Right lobe of liver (tissue), 6 donors: ENCODE measurements at regions not wholly inside any gene's neighbourhood (a gene's known extent, or its start where the extent isn't known, plus 50 kb on each side); places are given as distances from the start of the nearest gene placed in this dataset.

Experiments used
- ATAC-seq, 4 donors: fragments of 200-7000 bp; cut with Tn5 transposase; one replicate each; pipeline ENCODE4 v1.9.1; 2020; ENCODE audit warnings: mild to moderate bottlenecking in 4 of 4, moderate library complexity in 4 of 4
- DNase-seq, 3 donors: peaks; one replicate each; pipeline ENCODE4 v3.0.0-alpha.2; 2020
- H3K27ac ChIP-seq, 3 donors: fragments of 200-600 bp; one replicate each; pipeline ENCODE4 v1.8.0; 2022
- H3K27me3 ChIP-seq, 2 donors: fragments of 200-600 bp; one replicate each; pipeline ENCODE4 v1.8.0; 2022
- H3K36me3 ChIP-seq, 4 donors: fragments of 200-600 bp; sonication (generic) in 1 of 4; one replicate each; pipeline versions ENCODE4 v1.5.1 to v1.8.0; 2017 to 2022; ENCODE audit warnings: control low read depth in 1 of 4
- H3K4me1 ChIP-seq, 4 donors: fragments of 200-600 bp; sonication (generic) in 1 of 4; one replicate each; pipeline versions ENCODE4 v1.5.1 to v1.8.0; 2017 to 2022; ENCODE audit warnings: control low read depth in 1 of 4
- H3K4me3 ChIP-seq, 3 donors: fragments of 200-600 bp; one replicate each; pipeline ENCODE4 v1.8.0; 2022
- H3K9me3 ChIP-seq, 4 donors: fragments of 200-600 bp; sonication (generic) in 1 of 4; one replicate each; pipeline versions ENCODE4 v1.5.1 to v1.8.0; 2017 to 2022; ENCODE audit warnings: control low read depth in 1 of 4
- POLR2A ChIP-seq: fragments of 450-650 bp; IDR thresholded peaks from one replicate; pipeline ENCODE4 v1.6.1; 2017; ENCODE audit warnings: antibody characterized with exemption, mild to moderate bottlenecking
- WGBS: methylation state at CpG from one replicate; pipeline ENCODE4 v1.1.6; 2018; ENCODE audit warnings: low coverage, low lambda C conversion rate; ENCODE audit not compliant: insufficient coverage; ENCODE audit errors: missing lambda C conversion rate; 5-methylcytosine and 5-hydroxymethylcytosine counted together
- intact Hi-C, 2 donors: fragments of 100-400 bp; cut with DNase I; formaldehyde crosslinking; loops; one replicate each; pipeline versions ENCODE4 v1.11.2 to v1.14.1; 2022
- TF ChIP-seq, protein P1 (sequence below), 4 donors: fragments of 200-600 bp in 3 of 4; fragments of 450-650 bp in 1 of 4; IDR thresholded peaks; one replicate each; pipeline versions ENCODE4 v1.5.1 to v1.8.0; 2016 to 2022; ENCODE audit warnings: antibody characterized with exemption in 4 of 4, mild to moderate bottlenecking in 2 of 4
- donor health status: DM: no; HTN: yes; CAD: no.
- donor health status: DM: no; HTN: no; CAD: no.
- donor health status: DM: no; HTN: no; CAD: no.
- donor health status: DM: no; HTN: yes; CAD: no.
- donor health status: DM: no; HTN: yes; CAD: no.

DNA sequence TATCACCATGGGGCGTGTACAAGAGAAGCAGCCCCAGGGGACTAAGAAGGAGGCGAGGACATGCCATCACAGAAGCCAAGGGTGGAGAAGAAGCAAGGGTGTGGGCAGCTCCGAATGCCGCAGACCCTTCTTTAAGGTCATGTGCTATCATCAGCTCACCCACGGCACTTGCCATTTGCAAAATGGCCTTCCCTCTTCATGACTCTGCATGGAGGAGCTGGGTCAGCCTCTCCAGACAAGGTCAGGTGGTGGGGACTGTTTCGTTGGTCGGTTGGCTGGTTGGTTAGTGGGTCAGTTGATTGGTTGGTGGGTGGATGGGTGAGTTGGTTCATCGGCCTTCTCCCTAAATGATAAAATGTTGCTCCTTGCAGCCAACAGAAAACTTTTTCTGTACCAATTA lies 622.5 kb downstream of the TBC1D22A start:
- Histone ChIP-seq H3K9me3 (no peaks in the 10 kb centered on the region), H3K36me3 (no peaks in the 10 kb centered on the region), H3K4me3 (no peak overlapping the region), H3K27me3 (no peaks in the 10 kb centered on the region), H3K27ac (no peak overlapping the region), H3K4me1 (no peaks in the 10 kb centered on the region)
- intact Hi-C loops, result no loop called here
- TF ChIP-seq, protein P1, sequence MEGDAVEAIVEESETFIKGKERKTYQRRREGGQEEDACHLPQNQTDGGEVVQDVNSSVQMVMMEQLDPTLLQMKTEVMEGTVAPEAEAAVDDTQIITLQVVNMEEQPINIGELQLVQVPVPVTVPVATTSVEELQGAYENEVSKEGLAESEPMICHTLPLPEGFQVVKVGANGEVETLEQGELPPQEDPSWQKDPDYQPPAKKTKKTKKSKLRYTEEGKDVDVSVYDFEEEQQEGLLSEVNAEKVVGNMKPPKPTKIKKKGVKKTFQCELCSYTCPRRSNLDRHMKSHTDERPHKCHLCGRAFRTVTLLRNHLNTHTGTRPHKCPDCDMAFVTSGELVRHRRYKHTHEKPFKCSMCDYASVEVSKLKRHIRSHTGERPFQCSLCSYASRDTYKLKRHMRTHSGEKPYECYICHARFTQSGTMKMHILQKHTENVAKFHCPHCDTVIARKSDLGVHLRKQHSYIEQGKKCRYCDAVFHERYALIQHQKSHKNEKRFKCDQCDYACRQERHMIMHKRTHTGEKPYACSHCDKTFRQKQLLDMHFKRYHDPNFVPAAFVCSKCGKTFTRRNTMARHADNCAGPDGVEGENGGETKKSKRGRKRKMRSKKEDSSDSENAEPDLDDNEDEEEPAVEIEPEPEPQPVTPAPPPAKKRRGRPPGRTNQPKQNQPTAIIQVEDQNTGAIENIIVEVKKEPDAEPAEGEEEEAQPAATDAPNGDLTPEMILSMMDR (IDR thresholded peaks at IDR 0.05), result no peak
- TF ChIP-seq POLR2A, result no peak
- DNase-seq (peak in 2 of 3 donors; percentile 5 to 12), ATAC-seq (no peak)
- WGBS, result 25% methylated on average over 6 of the region's 8 CpGs

DNA sequence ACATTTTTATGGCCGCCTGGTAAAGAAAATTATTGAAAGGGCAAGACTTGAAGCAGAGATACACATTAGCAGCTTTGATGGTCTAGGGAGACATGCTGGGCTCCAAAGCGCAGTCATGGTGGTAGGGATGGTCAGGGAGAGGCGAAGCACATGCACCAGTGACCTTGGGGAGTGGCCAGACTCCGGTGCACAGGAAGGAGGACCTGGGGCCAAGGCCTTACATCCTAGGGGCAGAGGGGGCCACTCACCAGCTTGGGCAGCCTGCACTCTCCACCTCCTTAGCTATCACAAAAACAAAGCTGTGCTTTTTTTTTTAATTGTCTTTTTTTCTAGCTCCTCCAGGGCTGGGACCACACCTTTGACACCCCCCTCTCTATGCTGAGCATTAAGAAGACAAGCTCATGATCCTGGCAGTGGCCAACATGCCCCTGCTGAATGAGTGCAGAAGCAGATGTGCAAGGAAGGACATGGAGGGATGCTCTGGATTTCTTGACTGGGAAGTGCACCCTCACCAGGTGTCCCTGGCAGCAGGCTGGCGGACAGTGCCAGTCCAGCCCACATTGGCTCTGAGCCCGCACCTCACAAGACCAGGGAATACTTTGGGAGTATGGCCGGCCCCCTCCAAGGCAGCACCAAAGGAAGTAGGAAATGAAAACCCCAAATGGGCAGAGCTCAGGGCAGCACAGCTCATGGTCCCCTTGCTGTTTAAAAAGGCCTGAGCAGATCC lies 619.9 kb downstream of the TBC1D22A start:
- H3K36me3 ChIP-seq, result no peaks in the 10 kb centered on the region
- whole genome bisulfite sequencing, result 41% methylated on average over 4 of the region's 7 CpGs
- no peaks in the 10 kb centered on the region for H3K27me3 ChIP-seq
- H3K4me3 ChIP-seq, result no peak overlapping the region
- intact Hi-C loops, result no loop called here
- peak; percentile 10 to 37 (median 28) for DNase-seq
- H3K9me3 ChIP-seq, result no peaks in the 10 kb centered on the region
- H3K27ac ChIP-seq, result no peak overlapping the region
- TF ChIP-seq, protein P1 (IDR thresholded peaks at IDR 0.05), result no peak
- no peak for TF ChIP-seq POLR2A
- no peak for ATAC-seq
- no peaks in the 10 kb centered on the region for H3K4me1 ChIP-seq

DNA sequence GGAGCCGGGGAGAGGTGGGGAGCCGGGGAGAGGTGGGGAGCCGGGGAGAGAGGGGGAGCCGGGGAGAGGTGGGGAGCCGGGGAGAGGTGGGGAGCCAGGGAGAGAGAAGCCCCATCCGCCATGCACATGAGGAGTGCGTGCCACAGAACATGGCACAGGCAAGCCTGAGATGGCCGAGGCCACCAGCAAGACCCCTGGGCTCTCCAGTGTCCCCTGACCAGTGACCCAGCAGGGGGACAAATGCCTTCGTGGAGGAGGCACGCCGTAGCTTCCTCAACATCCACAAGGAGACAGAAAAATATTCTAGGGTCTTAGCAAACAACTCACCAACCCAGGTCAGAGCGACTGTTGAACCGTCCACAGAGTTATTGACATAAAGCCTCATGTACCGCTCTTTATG lies 618.8 kb downstream of the TBC1D22A start:
- no peaks in the 10 kb centered on the region for H3K36me3 ChIP-seq
- TF ChIP-seq POLR2A, result no peak
- TF ChIP-seq, protein P1 (IDR thresholded peaks at IDR 0.05), result no peak
- H3K27me3 ChIP-seq, result no peaks in the 10 kb centered on the region
- 80% methylated on average over 2 of the region's 14 CpGs for WGBS
- intact Hi-C loops, result no loop called here
- no peaks in the 10 kb centered on the region for H3K9me3 ChIP-seq
- ATAC-seq (peak in 1 of 4 donors; percentile 19), DNase-seq (peak; percentile 9 to 32 (median 22))
- H3K4me3 ChIP-seq, result no peak overlapping the region
- no peaks in the 10 kb centered on the region for H3K4me1 ChIP-seq
- no peak overlapping the region for H3K27ac ChIP-seq

DNA sequence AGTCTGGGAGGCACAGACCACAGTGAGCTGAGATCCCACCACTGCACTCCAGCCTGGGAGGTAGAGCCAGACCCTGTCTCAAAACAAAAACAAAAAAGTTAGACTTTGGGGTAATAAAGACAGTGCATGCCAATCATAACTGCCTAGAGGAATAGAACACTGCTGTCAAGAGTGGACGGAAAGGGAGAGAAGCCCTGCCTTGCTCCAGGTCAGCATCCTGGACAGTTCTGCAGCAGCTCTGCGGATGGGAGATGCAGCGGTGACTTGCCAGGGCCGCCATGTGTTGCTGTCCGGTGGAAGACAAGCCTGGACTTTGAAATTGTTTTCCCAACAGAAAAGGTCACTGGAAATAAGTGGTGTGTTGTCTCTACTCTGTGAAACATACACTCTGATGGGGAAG lies 618.2 kb downstream of the TBC1D22A start:
- no peaks in the 10 kb centered on the region for H3K36me3 ChIP-seq
- no peak overlapping the region for H3K4me3 ChIP-seq
- no peak for ATAC-seq
- TF ChIP-seq, protein P1 (IDR thresholded peaks at IDR 0.05), result no peak
- TF ChIP-seq POLR2A, result no peak
- intact Hi-C loops, result no loop called here
- no peaks in the 10 kb centered on the region for H3K9me3 ChIP-seq
- no peaks in the 10 kb centered on the region for H3K4me1 ChIP-seq
- 60% methylated on average over 5 of the region's 5 CpGs for WGBS
- no peaks in the 10 kb centered on the region for H3K27me3 ChIP-seq
- peak in 1 of 3 donors; percentile 17 for DNase-seq
- no peak overlapping the region for H3K27ac ChIP-seq
